ENCODE measurements at regions not wholly inside any gene's neighbourhood (a gene's known extent, or its start where the extent isn't known, plus 50 kb on each side); places are given as distances from the start of the nearest gene placed in this dataset.

GRCh38 chr16:17571499-17572093, 100.8 kb upstream of the XYLT1 start:
- H3K27ac ChIP-seq = no peak overlapping the region
- in situ Hi-C loops (cut with MboI) = no loop called here
- no peak overlapping the region for H2AFZ ChIP-seq
- no peaks in the 10 kb centered on the region for H3K36me3 ChIP-seq (ENCODE audit: low read depth)
- no peaks in the 10 kb centered on the region for H4K20me1 ChIP-seq (ENCODE audit: insufficient read depth)
- H3K79me2 ChIP-seq (ENCODE audit: insufficient read depth) = no peaks in the 10 kb centered on the region
- no peaks in the 10 kb centered on the region for H3K9me3 ChIP-seq (ENCODE audit: low read depth)
- H3K9me2 ChIP-seq (ENCODE audit: insufficient read depth) = no peaks in the 10 kb centered on the region
- no peak for DNase-seq
- 67 to 69% methylated on average over 6 of the region's 6 CpGs for WGBS, 2 experiments (ENCODE audit: low coverage in 1 of 2, low lambda C conversion rate in 2 of 2, missing lambda C conversion rate in 2 of 2)
- H3K4me2 ChIP-seq (ENCODE audit: unreplicated experiment) = no peak overlapping the region
- TF ChIP-seq EZH2phosphoT487 (IDR thresholded peaks at IDR 0.05; ENCODE audit: insufficient read depth, low read depth) = no peak
- TF ChIP-seq EZH2 (IDR thresholded peaks at IDR 0.05; ENCODE audit: insufficient read depth, poor library complexity, severe bottlenecking) = no peak
- no peak overlapping the region for H3K9ac ChIP-seq
- peaks cover 10% of the 10 kb centered on the region; the same call in 1 of the 2 replicates for H3K27me3 ChIP-seq (replicated peaks; ENCODE audit: insufficient read depth)
- no peaks in the 10 kb centered on the region for H3K4me1 ChIP-seq (ENCODE audit: insufficient read depth)
- H3K4me3 ChIP-seq = no peak overlapping the region
- H3F3A ChIP-seq (ENCODE audit: insufficient read depth) = no peaks in the 10 kb centered on the region

- no peak for DNase-seq
- 73 to 77% methylated on average over 7 of the region's 7 CpGs for WGBS, 2 experiments (ENCODE audit: low coverage in 1 of 2, low lambda C conversion rate in 2 of 2, missing lambda C conversion rate in 2 of 2)
- Histone ChIP-seq H3K9ac (no peak overlapping the region), H4K20me1 (ENCODE audit: insufficient read depth) (no peaks in the 10 kb centered on the region), H3K9me3 (ENCODE audit: low read depth) (no peaks in the 10 kb centered on the region), H3K27me3 (replicated peaks; ENCODE audit: insufficient read depth) (peaks cover 10% of the 10 kb centered on the region; the same call in 1 of the 2 replicates), H2AFZ (no peak overlapping the region), H3K4me2 (ENCODE audit: unreplicated experiment) (no peak overlapping the region), H3K36me3 (ENCODE audit: low read depth) (no peaks in the 10 kb centered on the region), H3K4me3 (no peak overlapping the region), H3K9me2 (ENCODE audit: insufficient read depth) (no peaks in the 10 kb centered on the region), H3F3A (ENCODE audit: insufficient read depth) (no peaks in the 10 kb centered on the region), H3K27ac (no peak overlapping the region), H3K4me1 (ENCODE audit: insufficient read depth) (no peaks in the 10 kb centered on the region), H3K79me2 (ENCODE audit: insufficient read depth) (no peaks in the 10 kb centered on the region)
- no peak for TF ChIP-seq EZH2 (IDR thresholded peaks at IDR 0.05; ENCODE audit: insufficient read depth, poor library complexity, severe bottlenecking)
- no peak for TF ChIP-seq EZH2phosphoT487 (IDR thresholded peaks at IDR 0.05; ENCODE audit: insufficient read depth, low read depth)
- in situ Hi-C loops (cut with MboI) = no loop called here
Observed at GRCh38 chr16:17568239-17568638, 97.5 kb upstream of the XYLT1 start.

- no peaks in the 10 kb centered on the region for H3F3A ChIP-seq (ENCODE audit: insufficient read depth)
- 61 to 62% methylated on average over 7 of the region's 7 CpGs for WGBS, 2 experiments (ENCODE audit: low coverage in 1 of 2, low lambda C conversion rate in 2 of 2, missing lambda C conversion rate in 2 of 2)
- DNase-seq = peak; percentile 27
- H3K9me2 ChIP-seq (ENCODE audit: insufficient read depth) = no peaks in the 10 kb centered on the region
- no peak overlapping the region for H3K4me3 ChIP-seq
- H3K4me2 ChIP-seq (ENCODE audit: unreplicated experiment) = no peak overlapping the region
- no peaks in the 10 kb centered on the region for H4K20me1 ChIP-seq (ENCODE audit: insufficient read depth)
- no peak overlapping the region for H2AFZ ChIP-seq
- H3K79me2 ChIP-seq (ENCODE audit: insufficient read depth) = no peaks in the 10 kb centered on the region
- in situ Hi-C loops (cut with MboI) = no loop called here
- no peak overlapping the region for H3K27ac ChIP-seq
- peaks cover 10% of the 10 kb centered on the region; the same call in 1 of the 2 replicates for H3K27me3 ChIP-seq (replicated peaks; ENCODE audit: insufficient read depth)
- no peak for TF ChIP-seq EZH2phosphoT487 (IDR thresholded peaks at IDR 0.05; ENCODE audit: insufficient read depth, low read depth)
- TF ChIP-seq EZH2 (IDR thresholded peaks at IDR 0.05; ENCODE audit: insufficient read depth, poor library complexity, severe bottlenecking) = no peak
- H3K4me1 ChIP-seq (ENCODE audit: insufficient read depth) = no peaks in the 10 kb centered on the region
- H3K9me3 ChIP-seq (ENCODE audit: low read depth) = no peaks in the 10 kb centered on the region
- no peaks in the 10 kb centered on the region for H3K36me3 ChIP-seq (ENCODE audit: low read depth)
- no peak overlapping the region for H3K9ac ChIP-seq
Observed at GRCh38 chr16:17567455-17567854, 96.7 kb upstream of the XYLT1 start.

- no peaks in the 10 kb centered on the region for H3K9me3 ChIP-seq (ENCODE audit: low read depth)
- H3K4me1 ChIP-seq (ENCODE audit: insufficient read depth) = no peaks in the 10 kb centered on the region
- TF ChIP-seq EZH2phosphoT487 (IDR thresholded peaks at IDR 0.05; ENCODE audit: insufficient read depth, low read depth) = no peak
- no peak for TF ChIP-seq EZH2 (IDR thresholded peaks at IDR 0.05; ENCODE audit: insufficient read depth, poor library complexity, severe bottlenecking)
- no peak overlapping the region for H2AFZ ChIP-seq
- H3K27me3 ChIP-seq (replicated peaks; ENCODE audit: insufficient read depth) = peaks cover 10% of the 10 kb centered on the region; the same call in 1 of the 2 replicates
- H3K4me2 ChIP-seq (ENCODE audit: unreplicated experiment) = no peak overlapping the region
- in situ Hi-C loops (cut with MboI) = no loop called here
- no peak overlapping the region for H3K27ac ChIP-seq
- H3K9ac ChIP-seq = no peak overlapping the region
- no peaks in the 10 kb centered on the region for H3K36me3 ChIP-seq (ENCODE audit: low read depth)
- no peaks in the 10 kb centered on the region for H4K20me1 ChIP-seq (ENCODE audit: insufficient read depth)
- no peak overlapping the region for H3K4me3 ChIP-seq
- no peaks in the 10 kb centered on the region for H3F3A ChIP-seq (ENCODE audit: insufficient read depth)
- no peak for DNase-seq
- H3K79me2 ChIP-seq (ENCODE audit: insufficient read depth) = no peaks in the 10 kb centered on the region
- H3K9me2 ChIP-seq (ENCODE audit: insufficient read depth) = no peaks in the 10 kb centered on the region
- WGBS, 2 experiments (ENCODE audit: low coverage in 1 of 2, low lambda C conversion rate in 2 of 2, missing lambda C conversion rate in 2 of 2) = 79 to 81% methylated on average over 6 of the region's 6 CpGs
Observed at GRCh38 chr16:17566656-17567450, 96.1 kb upstream of the XYLT1 start.
